Liver (tissue), 8 donors: ENCODE measurements at regions not wholly inside any gene's neighbourhood (a gene's known extent, or its start where the extent isn't known, plus 50 kb on each side); places are given as distances from the start of the nearest gene placed in this dataset.

ENCODE experiments used
- DNase-seq: peaks from one replicate; pipeline ENCODE4 v3.0.0-alpha.2; 2017; ENCODE audit warnings: low spot score
- H3K27ac ChIP-seq, 2 donors: one replicate each; pipeline ENCODE4 v1.7.0; 2013; ENCODE audit warnings: inconsistent platforms in 2 of 2, low read length in 2 of 2, control low read depth in 1 of 2, low read depth in 1 of 2, mild to moderate bottlenecking in 1 of 2
- H3K27me3 ChIP-seq, 4 donors: one replicate each; pipeline versions ENCODE4 v1.6.1 to v1.7.0; 2013; ENCODE audit warnings: low read length in 3 of 4, inconsistent platforms in 1 of 4, mild to moderate bottlenecking in 1 of 4, moderate library complexity in 1 of 4; ENCODE audit not compliant: control insufficient read depth in 4 of 4, insufficient read depth in 4 of 4
- H3K36me3 ChIP-seq, 4 donors: one replicate each; pipeline versions ENCODE4 v1.6.1 to v1.7.0; 2013; ENCODE audit warnings: low read length in 3 of 4, mild to moderate bottlenecking in 3 of 4, low read depth in 1 of 4, moderate library complexity in 1 of 4; ENCODE audit not compliant: control insufficient read depth in 4 of 4, insufficient read depth in 3 of 4
- H3K4me1 ChIP-seq, 4 donors: one replicate each; pipeline versions ENCODE4 v1.6.1 to v1.7.0; 2013; ENCODE audit warnings: low read length in 3 of 4, mild to moderate bottlenecking in 3 of 4, moderate library complexity in 1 of 4; ENCODE audit not compliant: control insufficient read depth in 4 of 4, insufficient read depth in 4 of 4
- H3K4me3 ChIP-seq, 3 donors: one replicate each; pipeline versions ENCODE4 v1.6.1 to v1.7.0; 2013; ENCODE audit warnings: low read length in 3 of 3, control low read depth in 1 of 3, low read depth in 1 of 3, mild to moderate bottlenecking in 1 of 3
- H3K9ac ChIP-seq, 2 donors: one replicate each; pipeline ENCODE4 v1.7.0; 2013; ENCODE audit warnings: low read length in 2 of 2, mild to moderate bottlenecking in 2 of 2, moderate library complexity in 2 of 2, control low read depth in 1 of 2, low read depth in 1 of 2
- H3K9me3 ChIP-seq, 4 donors: one replicate each; pipeline versions ENCODE4 v1.6.1 to v1.7.0; 2013; ENCODE audit warnings: low read length in 3 of 4; ENCODE audit not compliant: control insufficient read depth in 4 of 4
- ATF3 ChIP-seq: IDR thresholded peaks from 2 replicates; pipeline ENCODE4 v1.6.1; 2016; ENCODE audit warnings: antibody characterized with exemption
- CTCF ChIP-seq: fragments of 150-350 bp; IDR thresholded peaks from 2 replicates; pipeline ENCODE4 v1.5.1; 2017; ENCODE audit warnings: improper control_type of control experiment, low read depth, low read length; ENCODE audit not compliant: missing input control
- EGR1 ChIP-seq, 2 donors: IDR thresholded peaks; 2 replicates each; pipeline ENCODE4 v1.6.1; 2016 to 2018; ENCODE audit warnings: antibody characterized with exemption in 2 of 2, low read depth in 2 of 2
- FOXA1 ChIP-seq: IDR thresholded peaks from 2 replicates; pipeline ENCODE4 v1.6.1; 2016; ENCODE audit warnings: antibody characterized with exemption
- HNF4G ChIP-seq: IDR thresholded peaks from 2 replicates; pipeline ENCODE4 v1.6.1; 2016; ENCODE audit warnings: antibody characterized with exemption
- JUND ChIP-seq, 2 donors: IDR thresholded peaks; 2 replicates each; pipeline ENCODE4 v1.6.1; 2016; ENCODE audit warnings: antibody characterized with exemption in 2 of 2
- REST ChIP-seq: IDR thresholded peaks from 2 replicates; pipeline ENCODE4 v1.6.1; 2016; ENCODE audit warnings: antibody characterized with exemption, mild to moderate bottlenecking
- RXRA ChIP-seq, 2 donors: IDR thresholded peaks; 2 replicates each; pipeline ENCODE4 v1.6.1; 2017 to 2018; ENCODE audit warnings: antibody characterized with exemption in 2 of 2, mild to moderate bottlenecking in 1 of 2
- SP1 ChIP-seq: IDR thresholded peaks from 2 replicates; pipeline ENCODE4 v1.6.1; 2018; ENCODE audit warnings: antibody characterized with exemption, mild to moderate bottlenecking
- TAF1 ChIP-seq: conservative IDR thresholded peaks from 2 replicates; pipeline ENCODE4 v1.6.1; 2016; ENCODE audit warnings: antibody characterized with exemption, mild to moderate bottlenecking
- YY1 ChIP-seq: IDR thresholded peaks from 2 replicates; pipeline ENCODE4 v1.6.1; 2016; ENCODE audit warnings: antibody characterized with exemption, mild to moderate bottlenecking
- WGBS: extraction: QIAGEN DNeasy Blood & Tissue Kit; methylation state at CpG from one replicate; pipeline ENCODE4 v1.1.7; 2013; 5-methylcytosine and 5-hydroxymethylcytosine counted together
- TF ChIP-seq, protein P1 (sequence below): IDR thresholded peaks from 2 replicates; pipeline ENCODE4 v1.6.1; 2016; ENCODE audit warnings: antibody characterized with exemption
- donor health status: healthy.
- donor health status: healthy.
- donor health status: healthy.
- donor health status: healthy.
- donor health status: healthy.

GRCh38 chr22:49203091-49203858 lies 624.4 kb downstream of the BRD1 start (continued):
- TF ChIP-seq HNF4G = no peak

- Histone ChIP-seq H3K27ac (no peak overlapping the region), H3K36me3 (no peaks in the 10 kb centered on the region), H3K4me1 (peaks cover 0 to 3% (median 1%) of the 10 kb centered on the region in 4 donors), H3K9ac (no peak overlapping the region), H3K9me3 (no peaks in the 10 kb centered on the region), H3K27me3 (no peaks in the 10 kb centered on the region), H3K4me3 (no peak overlapping the region)
- DNase-seq = no peak
- WGBS = 78% methylated on average over 8 of the region's 8 CpGs
- TF ChIP-seq, protein P1, sequence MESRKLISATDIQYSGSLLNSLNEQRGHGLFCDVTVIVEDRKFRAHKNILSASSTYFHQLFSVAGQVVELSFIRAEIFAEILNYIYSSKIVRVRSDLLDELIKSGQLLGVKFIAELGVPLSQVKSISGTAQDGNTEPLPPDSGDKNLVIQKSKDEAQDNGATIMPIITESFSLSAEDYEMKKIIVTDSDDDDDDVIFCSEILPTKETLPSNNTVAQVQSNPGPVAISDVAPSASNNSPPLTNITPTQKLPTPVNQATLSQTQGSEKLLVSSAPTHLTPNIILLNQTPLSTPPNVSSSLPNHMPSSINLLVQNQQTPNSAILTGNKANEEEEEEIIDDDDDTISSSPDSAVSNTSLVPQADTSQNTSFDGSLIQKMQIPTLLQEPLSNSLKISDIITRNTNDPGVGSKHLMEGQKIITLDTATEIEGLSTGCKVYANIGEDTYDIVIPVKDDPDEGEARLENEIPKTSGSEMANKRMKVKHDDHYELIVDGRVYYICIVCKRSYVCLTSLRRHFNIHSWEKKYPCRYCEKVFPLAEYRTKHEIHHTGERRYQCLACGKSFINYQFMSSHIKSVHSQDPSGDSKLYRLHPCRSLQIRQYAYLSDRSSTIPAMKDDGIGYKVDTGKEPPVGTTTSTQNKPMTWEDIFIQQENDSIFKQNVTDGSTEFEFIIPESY = no peak
- no peak for TF ChIP-seq RXRA (IDR thresholded peaks at IDR 0.05)
- no peak for TF ChIP-seq FOXA1
- no peak for TF ChIP-seq CTCF
- no peak for TF ChIP-seq REST
- no peak for TF ChIP-seq HNF4G
- TF ChIP-seq SP1 = no peak
- no peak for TF ChIP-seq JUND (IDR thresholded peaks at IDR 0.05)
- TF ChIP-seq EGR1 (IDR thresholded peaks at IDR 0.05; ENCODE audit: low read depth in 2 of 2) = no peak
Measured at GRCh38 chr22:49202226-49202625, 625.4 kb downstream of the BRD1 start.

GRCh38 chr22:49201046-49201970 lies 626.4 kb downstream of the BRD1 start:
- no peak for DNase-seq
- Histone ChIP-seq H3K4me3 (no peak overlapping the region), H3K4me1 (peaks cover 0 to 3% (median 1%) of the 10 kb centered on the region in 4 donors), H3K36me3 (no peaks in the 10 kb centered on the region), H3K9ac (no peak overlapping the region), H3K9me3 (no peaks in the 10 kb centered on the region), H3K27ac (no peak overlapping the region), H3K27me3 (no peaks in the 10 kb centered on the region)
- 88% methylated on average over 22 of the region's 22 CpGs for WGBS
- TF ChIP-seq RXRA (IDR thresholded peaks at IDR 0.05) = no peak
- no peak for TF ChIP-seq SP1
- no peak for TF ChIP-seq YY1
- TF ChIP-seq, protein P1 = no peak
- no peak for TF ChIP-seq TAF1
- no peak for TF ChIP-seq ATF3
